Activated B cell treated with CpG ODN at 0.5 μM for 24 hours (primary cell): ENCODE measurements at regions not wholly inside any gene's neighbourhood (a gene's known extent, or its start where the extent isn't known, plus 50 kb on each side); places are given as distances from the start of the nearest gene placed in this dataset.

ENCODE experiments used
- ATAC-seq: fragments of 200-7000 bp; cut with Tn5 transposase; one replicate; pipeline ENCODE4 v1.10.0; 2021; ENCODE audit warnings: low read depth, mild to moderate bottlenecking, moderate library complexity
- CTCF ChIA-PET: fragments of 350-600 bp; sonication (Branson Sonifier 250); formaldehyde crosslinking; loops from one replicate; lab custom pipeline; 2021; ENCODE audit warnings: antibody characterized with exemption; lab: Charles Lee
- POLR2A ChIA-PET: fragments of 350-600 bp; sonication (Branson Sonifier 250); formaldehyde crosslinking; loops from one replicate; lab custom pipeline; 2021; ENCODE audit warnings: antibody characterized with exemption; lab: Charles Lee
- DNase-seq: peaks from one replicate; pipeline ENCODE4 v3.0.0; 2022
- H3K27ac Mint-ChIP-seq: one replicate; pipeline ENCODE4 v1.8.0; 2020; ENCODE audit warnings: mixed read lengths
- H3K27me3 Mint-ChIP-seq: one replicate; pipeline ENCODE4 v1.8.0; 2021; ENCODE audit warnings: mixed read lengths
- H3K36me3 Mint-ChIP-seq: one replicate; pipeline ENCODE4 v1.8.0; 2021; ENCODE audit warnings: low read depth, mixed read lengths
- H3K4me1 Mint-ChIP-seq: one replicate; pipeline ENCODE4 v1.8.0; 2021; ENCODE audit warnings: mixed read lengths
- H3K4me3 Mint-ChIP-seq: one replicate; pipeline ENCODE4 v1.8.0; 2020; ENCODE audit warnings: mild to moderate bottlenecking, mixed read lengths
- H3K9me3 Mint-ChIP-seq: one replicate; pipeline ENCODE4 v1.8.0; 2020; ENCODE audit warnings: mixed read lengths
- CTCF ChIP-seq: fragments of 200-600 bp; IDR thresholded peaks from one replicate; pipeline ENCODE4 v1.8.0; 2022; ENCODE audit warnings: antibody characterized with exemption, mild to moderate bottlenecking
- intact Hi-C: fragments of 100-400 bp; cut with micrococcal nuclease; formaldehyde crosslinking; loops from one replicate; pipeline ENCODE4 v1.15.1; 2024

- H3K4me1 Mint-ChIP-seq, result no peaks in the 10 kb centered on the region
- ChIA-PET CTCF (interaction anchor here (1.0 kb wide), 1 partner anchor 34 kb away, joined by 3 read pairs; no protein-coding TSS in a partner anchor), POLR2A (no interaction called here)
- no peaks in the 10 kb centered on the region for H3K36me3 Mint-ChIP-seq
- DNase-seq (no peak), ATAC-seq (no peak)
- no peak overlapping the region for H3K4me3 Mint-ChIP-seq
- peaks cover 6% of the 10 kb centered on the region for H3K9me3 Mint-ChIP-seq
- H3K27me3 Mint-ChIP-seq, result no peaks in the 10 kb centered on the region
- H3K27ac Mint-ChIP-seq, result no peak overlapping the region
- intact Hi-C loops, result no loop called here
- TF ChIP-seq CTCF, result no peak
These were observed 447.9 kb downstream of the HAPSTR1 start for GRCh38 chr16:9539346-9539745.

- H3K27ac Mint-ChIP-seq, result no peak overlapping the region
- no peaks in the 10 kb centered on the region for H3K27me3 Mint-ChIP-seq
- peaks cover 6% of the 10 kb centered on the region for H3K9me3 Mint-ChIP-seq
- ATAC-seq (no peak), DNase-seq (no peak)
- no peak for TF ChIP-seq CTCF
- no peak overlapping the region for H3K4me3 Mint-ChIP-seq
- no peaks in the 10 kb centered on the region for H3K36me3 Mint-ChIP-seq
- intact Hi-C loops, result no loop called here
- no peaks in the 10 kb centered on the region for H3K4me1 Mint-ChIP-seq
- CTCF ChIA-PET, result no interaction called here
- POLR2A ChIA-PET, result no interaction called here
These were observed 450.3 kb downstream of the HAPSTR1 start for GRCh38 chr16:9541723-9542122.

GRCh38 chr16:9542165-9542755 lies 450.8 kb downstream of the HAPSTR1 start:
- Mint-ChIP-seq H3K27ac (no peak overlapping the region), H3K9me3 (peaks cover 2% of the 10 kb centered on the region), H3K4me3 (no peak overlapping the region), H3K27me3 (no peaks in the 10 kb centered on the region), H3K36me3 (no peaks in the 10 kb centered on the region), H3K4me1 (no peaks in the 10 kb centered on the region)
- ChIA-PET CTCF (no interaction called here), POLR2A (no interaction called here)
- intact Hi-C loops, result no loop called here
- DNase-seq (no peak), ATAC-seq (no peak)
- no peak for TF ChIP-seq CTCF

- no peaks in the 10 kb centered on the region for H3K27me3 Mint-ChIP-seq
- ChIA-PET POLR2A (no interaction called here), CTCF (no interaction called here)
- H3K36me3 Mint-ChIP-seq, result no peaks in the 10 kb centered on the region
- DNase-seq, result no peak
- intact Hi-C loops, result no loop called here
- H3K4me3 Mint-ChIP-seq, result no peak overlapping the region
- TF ChIP-seq CTCF, result no peak
- no peaks in the 10 kb centered on the region for H3K4me1 Mint-ChIP-seq
- H3K9me3 Mint-ChIP-seq, result no peaks in the 10 kb centered on the region
- no peak overlapping the region for H3K27ac Mint-ChIP-seq
- ATAC-seq, result no peak
These were observed 454.3 kb downstream of the HAPSTR1 start for GRCh38 chr16:9545522-9546437.

GRCh38 chr16:9546438-9546786 lies 455.0 kb downstream of the HAPSTR1 start:
- intact Hi-C loops, result no loop called here
- no peaks in the 10 kb centered on the region for H3K27me3 Mint-ChIP-seq
- ATAC-seq, result no peak
- peaks cover 2% of the 10 kb centered on the region for H3K9me3 Mint-ChIP-seq
- CTCF ChIA-PET, result no interaction called here
- no peaks in the 10 kb centered on the region for H3K36me3 Mint-ChIP-seq
- H3K27ac Mint-ChIP-seq, result no peak overlapping the region
- H3K4me3 Mint-ChIP-seq, result no peak overlapping the region
- no peak for TF ChIP-seq CTCF
- DNase-seq, result no peak
- H3K4me1 Mint-ChIP-seq, result no peaks in the 10 kb centered on the region
- POLR2A ChIA-PET, result no interaction called here
